SK-N-SH treated with all-trans-retinoic acid at 6 μM for 48 hours (cell line): ENCODE measurements at regions not wholly inside any gene's neighbourhood (a gene's known extent, or its start where the extent isn't known, plus 50 kb on each side); places are given as distances from the start of the nearest gene placed in this dataset.

ENCODE experiments used
- ATAC-seq: fragments of 200-7000 bp; cut with Tn5 transposase; 3 replicates; pipeline ENCODE4 v1.9.1; 2020; ENCODE audit warnings: mild to moderate bottlenecking, moderate library complexity
- ARNTL ChIP-seq: fragments of 450-650 bp; formaldehyde crosslinking; IDR thresholded peaks from 2 replicates; pipeline ENCODE4 v1.5.0; 2020; ENCODE audit warnings: low read depth, mild to moderate bottlenecking, moderate library complexity, borderline replicate concordance
- BACH2 ChIP-seq: fragments of 250-450 bp; sonication (Bioruptor Pico); IDR thresholded peaks from 2 replicates; pipeline ENCODE4 v1.9.0; 2021; ENCODE audit warnings: mild to moderate bottlenecking, borderline replicate concordance
- CSRNP3 ChIP-seq: fragments of 250-450 bp; sonication (Bioruptor Pico); IDR thresholded peaks from 2 replicates; pipeline ENCODE4 v1.5.1; 2021; ENCODE audit warnings: mild to moderate bottlenecking, moderate library complexity
- GLIS3 ChIP-seq: fragments of 250-450 bp; sonication (Bioruptor Pico); IDR thresholded peaks from 2 replicates; pipeline ENCODE4 v1.5.0; 2020; ENCODE audit warnings: mild to moderate bottlenecking, moderate library complexity
- ISL1 ChIP-seq: fragments of 250-450 bp; sonication (Bioruptor Pico); IDR thresholded peaks from 2 replicates; pipeline ENCODE4 v2.1.2; 2022; ENCODE audit warnings: mild to moderate bottlenecking, moderate library complexity
- OSR1 ChIP-seq: fragments of 250-450 bp; sonication (Bioruptor Pico); IDR thresholded peaks from 2 replicates; pipeline ENCODE4 v1.8.0; 2022; ENCODE audit warnings: moderate library complexity, mild to moderate bottlenecking, inconsistent platforms
- PATZ1 ChIP-seq: fragments of 250-450 bp; sonication (Bioruptor Pico); IDR thresholded peaks from 2 replicates; pipeline ENCODE4 v1.8.0; 2020; ENCODE audit warnings: mild to moderate bottlenecking, moderate library complexity, borderline replicate concordance
- POU6F1 ChIP-seq: fragments of 250-450 bp; sonication (Bioruptor Pico); IDR thresholded peaks from 2 replicates; pipeline ENCODE4 v1.8.0; 2021; ENCODE audit warnings: low read depth, mild to moderate bottlenecking, moderate library complexity, borderline replicate concordance
- PPARA ChIP-seq: fragments of 250-450 bp; sonication (Bioruptor Pico); IDR thresholded peaks from 2 replicates; pipeline ENCODE4 v1.5.0; 2020; ENCODE audit warnings: mild to moderate bottlenecking, borderline replicate concordance
- RARB ChIP-seq: fragments of 250-450 bp; sonication (Bioruptor Pico); IDR thresholded peaks from 2 replicates; pipeline ENCODE4 v1.8.0; 2021; ENCODE audit warnings: mild to moderate bottlenecking, moderate library complexity
- SNAI2 ChIP-seq: fragments of 250-450 bp; sonication (Bioruptor Pico); IDR thresholded peaks from 2 replicates; pipeline ENCODE4 v1.5.0; 2020; ENCODE audit warnings: mild to moderate bottlenecking, moderate library complexity
- TOX ChIP-seq: fragments of 250-450 bp; sonication (Bioruptor Pico); IDR thresholded peaks from 2 replicates; pipeline ENCODE4 v1.8.0; 2021; ENCODE audit warnings: mild to moderate bottlenecking, moderate library complexity, borderline replicate concordance
- TSHZ2 ChIP-seq: fragments of 250-450 bp; sonication (Bioruptor Pico); IDR thresholded peaks from 2 replicates; pipeline ENCODE4 v1.5.0; 2020; ENCODE audit warnings: mild to moderate bottlenecking, moderate library complexity
- ZC3H10 ChIP-seq: fragments of 250-450 bp; sonication (Bioruptor Pico); IDR thresholded peaks from 2 replicates; pipeline ENCODE4 v1.5.1; 2021; ENCODE audit warnings: mild to moderate bottlenecking, moderate library complexity
- ZFP30 ChIP-seq: fragments of 450-650 bp; formaldehyde crosslinking; IDR thresholded peaks from 2 replicates; pipeline ENCODE4 v1.5.0; 2022; ENCODE audit warnings: mild to moderate bottlenecking, moderate library complexity
- ZNF565 ChIP-seq: fragments of 450-650 bp; formaldehyde crosslinking; conservative IDR thresholded peaks from 2 replicates; pipeline ENCODE4 v1.5.0; 2020; ENCODE audit warnings: low read depth, mild to moderate bottlenecking, moderate library complexity
- ZNF70 ChIP-seq: fragments of 450-650 bp; formaldehyde crosslinking; IDR thresholded peaks from 2 replicates; pipeline ENCODE4 v1.5.0; 2020; ENCODE audit warnings: mild to moderate bottlenecking, moderate library complexity
- ZNF8 ChIP-seq: fragments of 450-650 bp; formaldehyde crosslinking; IDR thresholded peaks from 2 replicates; pipeline ENCODE4 v1.5.0; 2020; ENCODE audit warnings: mild to moderate bottlenecking, moderate library complexity

- TF ChIP-seq PATZ1 (CRISPR knock-in tag) (no peak), RARB (no peak), ZNF70 (CRISPR knock-in tag) (no peak), ARNTL (CRISPR knock-in tag) (no peak), ZFP30 (CRISPR knock-in tag) (no peak), TOX (CRISPR knock-in tag) (no peak)
Measured at GRCh38 chr1:182163821-182164223, 102.3 kb upstream of the ZNF648 start (continued).

- no peak for ATAC-seq
Measured at GRCh38 chr1:182159443-182159842, 97.9 kb upstream of the ZNF648 start.

GRCh38 chr1:182157187-182157586, 95.7 kb upstream of the ZNF648 start:
- ATAC-seq: no peak
- TF ChIP-seq GLIS3 (CRISPR knock-in tag) (no peak), ZNF565 (CRISPR knock-in tag) (no peak), TSHZ2 (CRISPR knock-in tag) (no peak), CSRNP3 (no peak), PATZ1 (CRISPR knock-in tag) (no peak), TOX (CRISPR knock-in tag) (no peak)

More at GRCh38 chr1:182159443-182159842, 97.9 kb upstream of the ZNF648 start:
- TF ChIP-seq POU6F1 (CRISPR knock-in tag): no peak
- no peak for TF ChIP-seq ISL1 (CRISPR knock-in tag)
- no peak for TF ChIP-seq BACH2 (CRISPR knock-in tag)
- no peak for TF ChIP-seq ZNF70 (CRISPR knock-in tag)
- TF ChIP-seq TSHZ2 (CRISPR knock-in tag): no peak
- TF ChIP-seq ZC3H10 (CRISPR knock-in tag): no peak
- TF ChIP-seq ZNF8: no peak
- TF ChIP-seq OSR1: no peak
- no peak for TF ChIP-seq PPARA (CRISPR knock-in tag)
- TF ChIP-seq TOX (CRISPR knock-in tag): no peak
- no peak for TF ChIP-seq SNAI2
- TF ChIP-seq ZFP30 (CRISPR knock-in tag): no peak
- TF ChIP-seq CSRNP3: no peak
- no peak for TF ChIP-seq RARB
